Endothelial cell of umbilical vein (primary cell): ENCODE measurements at regions not wholly inside any gene's neighbourhood (a gene's known extent, or its start where the extent isn't known, plus 50 kb on each side); places are given as distances from the start of the nearest gene placed in this dataset.

Experiments used
- BruUV-seq: library from RNA; stranded (reverse); fragments of 400-500 nt; replicated peaks from 2 replicates; lab custom pipeline; 2021; lab: Mats Ljungman, UMichigan
- CTCF ChIA-PET: fragments of 300-600, 350-600 bp; sonication (Branson Sonifier 250); formaldehyde crosslinking; loops from one replicate; lab custom pipeline; 2021; ENCODE audit warnings: antibody characterized with exemption, inconsistent platforms; lab: Charles Lee
- POLR2A ChIA-PET: fragments of 300-600, 350-600 bp; sonication (Branson Sonifier 250); formaldehyde crosslinking; loops from one replicate; lab custom pipeline; 2021; ENCODE audit warnings: antibody characterized with exemption, inconsistent platforms; lab: Charles Lee
- DNase-seq: peaks from one replicate; pipeline ENCODE4 v3.0.0-alpha.2; 2011; ENCODE audit warnings: low read depth, low spot score
- FAIRE-seq: peaks from 2 replicates; lab custom pipeline; 2011; peaks lifted over from hg19 to GRCh38; lab: Jason Lieb, UNC
- H2AFZ ChIP-seq: 2 replicates; pipeline ENCODE4 v1.6.0; 2012; ENCODE audit warnings: low read depth, low read length, control low read depth, inconsistent platforms
- H3K27ac ChIP-seq: 2 replicates; pipeline ENCODE4 v1.5.1; 2011; ENCODE audit warnings: low read depth, mild to moderate bottlenecking, control low read depth, low read length, moderate library complexity; ENCODE audit not compliant: insufficient read depth
- H3K27me3 ChIP-seq, 2 experiments: 2 replicates each; pipeline versions ENCODE4 v1.6.0 to v1.6.1; 2011; ENCODE audit warnings: low read length in 2 of 2, mixed read lengths in 1 of 2; ENCODE audit not compliant: control insufficient read depth in 2 of 2, insufficient read depth in 2 of 2
- H3K36me3 ChIP-seq, 2 experiments: 2 replicates in 1 of 2; 3 replicates in 1 of 2; pipeline ENCODE4 v1.5.1; 2011; ENCODE audit warnings: low read length in 2 of 2, mild to moderate bottlenecking in 1 of 2, moderate library complexity in 1 of 2; ENCODE audit not compliant: control insufficient read depth in 2 of 2, insufficient read depth in 2 of 2; ENCODE audit errors: extremely low read depth in 1 of 2
- H3K4me1 ChIP-seq: 3 replicates; pipeline ENCODE4 v1.5.1; 2011; ENCODE audit warnings: mild to moderate bottlenecking, low read length; ENCODE audit not compliant: control insufficient read depth, insufficient read depth; ENCODE audit errors: extremely low read depth
- H3K4me2 ChIP-seq: 2 replicates; pipeline ENCODE4 v1.6.1; 2011; ENCODE audit warnings: low read length, control low read depth, mixed read lengths; ENCODE audit not compliant: insufficient read depth
- H3K4me3 ChIP-seq, 3 experiments: fragments of 200-600 bp in 1 of 3; sonication (generic), shearing (Covaris generic) in 1 of 3; replicated peaks in 1 of 3; 2 replicates each; pipeline ENCODE4 v1.5.1; 2011 to 2016; ENCODE audit warnings: control low read depth in 3 of 3, low read length in 3 of 3, mild to moderate bottlenecking in 2 of 3, inconsistent platforms in 1 of 3, low read depth in 1 of 3, moderate library complexity in 1 of 3; ENCODE audit not compliant: insufficient read depth in 1 of 3
- H3K79me2 ChIP-seq: 2 replicates; pipeline ENCODE4 v1.6.0; 2012; ENCODE audit warnings: low read length, inconsistent platforms; ENCODE audit not compliant: control insufficient read depth, insufficient read depth
- H3K9ac ChIP-seq: replicated peaks from 2 replicates; pipeline ENCODE3; 2011; ENCODE audit warnings: low read length, control low read depth; ENCODE audit not compliant: insufficient read depth; ENCODE audit errors: extremely low read depth
- H3K9me1 ChIP-seq: replicated peaks from 3 replicates; pipeline ENCODE4 v1.6.0; 2011; ENCODE audit warnings: mild to moderate bottlenecking, low read length; ENCODE audit not compliant: control insufficient read depth, insufficient read depth; ENCODE audit errors: extremely low read depth
- H3K9me3 ChIP-seq: replicated peaks from 2 replicates; pipeline ENCODE4 v1.5.1; 2012; ENCODE audit warnings: low read length, inconsistent platforms; ENCODE audit not compliant: control insufficient read depth, insufficient read depth
- H4K20me1 ChIP-seq: replicated peaks from 2 replicates; pipeline ENCODE3; 2011; ENCODE audit warnings: mild to moderate bottlenecking, low read length; ENCODE audit not compliant: control insufficient read depth, insufficient read depth; ENCODE audit errors: extremely low read depth
- EZH2 ChIP-seq: IDR thresholded peaks from 2 replicates; pipeline ENCODE4 v1.6.1; 2012; ENCODE audit warnings: borderline replicate concordance, low read depth, mild to moderate bottlenecking, moderate library complexity, low read length, inconsistent platforms; ENCODE audit not compliant: severe bottlenecking
- FOS ChIP-seq: IDR thresholded peaks from 2 replicates; pipeline ENCODE4 v1.6.1; 2011; ENCODE audit warnings: mild to moderate bottlenecking, low read length, moderate library complexity, borderline replicate concordance; ENCODE audit not compliant: insufficient read depth
- GATA2 ChIP-seq: IDR thresholded peaks from 2 replicates; pipeline ENCODE4 v1.7.0; 2011; ENCODE audit warnings: low read depth, mild to moderate bottlenecking, moderate library complexity, mixed read lengths, low read length; ENCODE audit not compliant: insufficient read length, insufficient read depth
- JUN ChIP-seq: IDR thresholded peaks from 2 replicates; pipeline ENCODE4 v1.6.1; 2011; ENCODE audit warnings: borderline replicate concordance, low read depth; ENCODE audit not compliant: insufficient read length, insufficient read depth
- MYC ChIP-seq: IDR thresholded peaks from one replicate; pipeline ENCODE4 v1.6.1; 2011; ENCODE audit warnings: mild to moderate bottlenecking, low read depth, low read length
- POLR2A ChIP-seq: IDR thresholded peaks from 2 replicates; pipeline ENCODE4 v1.6.1; 2012; ENCODE audit warnings: low read depth, mild to moderate bottlenecking, control low read depth, low read length
- POLR2AphosphoS5 ChIP-seq: IDR thresholded peaks from 2 replicates; pipeline ENCODE4 v1.6.1; 2012; ENCODE audit warnings: low read depth, mild to moderate bottlenecking, control low read depth, low read length, moderate library complexity; ENCODE audit not compliant: insufficient read depth
- dilution Hi-C: fragments of 300-500 bp; cut with MboI; formaldehyde crosslinking; loops from one replicate; pipeline ENCODE4 v1.15.0; 2019; ENCODE audit warnings: low sequenced_read_pairs; ENCODE audit not compliant: extremely low pct_ligation_motif_present
- intact Hi-C: fragments of 100-400 bp; cut with micrococcal nuclease; formaldehyde crosslinking; loops from one replicate; pipeline ENCODE4 v1.10.0; 2022
- TF ChIP-seq, protein P1 (sequence below), 2 donors: IDR thresholded peaks; 1 replicate in 1 of 2; 2 replicates in 1 of 2; pipeline ENCODE4 v1.5.1; 2011; ENCODE audit warnings: low read length in 2 of 2, mild to moderate bottlenecking in 2 of 2, moderate library complexity in 2 of 2, control low read depth in 1 of 2, inconsistent platforms in 1 of 2, low read depth in 1 of 2; ENCODE audit not compliant: insufficient read depth in 1 of 2; ENCODE audit errors: extremely low read depth in 1 of 2
- TF ChIP-seq, protein P2 (sequence below): IDR thresholded peaks from 2 replicates; pipeline ENCODE4 v1.6.1; 2011; ENCODE audit not compliant: insufficient read depth, insufficient read length

DNA sequence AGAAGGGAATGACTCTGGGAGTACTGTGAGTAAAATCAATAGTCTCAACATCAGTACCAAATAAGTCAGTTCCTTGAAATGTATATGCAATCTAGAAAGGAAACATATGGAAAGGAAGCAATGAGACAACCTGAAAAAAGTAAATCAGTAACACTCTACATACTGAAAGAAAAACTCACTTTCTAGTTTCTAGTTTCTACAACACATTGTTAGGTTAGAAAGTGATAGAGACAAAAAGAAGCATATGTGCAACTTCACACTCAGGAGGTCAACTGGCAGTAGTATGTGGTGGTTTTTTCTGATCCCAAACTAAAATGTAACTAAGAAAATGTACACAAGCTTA is 156.5 kb upstream of the SOX6 start:
- Histone ChIP-seq H3K4me1 (no peaks in the 10 kb centered on the region), H3K79me2 (no peaks in the 10 kb centered on the region), H3K27me3 (no peaks in the 10 kb centered on the region), H2AFZ (no peak overlapping the region), H3K36me3 (no peaks in the 10 kb centered on the region), H4K20me1 (no peaks in the 10 kb centered on the region), H3K9me3 (no peaks in the 10 kb centered on the region), H3K27ac (no peak overlapping the region), H3K4me2 (no peak overlapping the region), H3K4me3 (no peak overlapping the region), H3K9ac (no peak overlapping the region), H3K9me1 (no peaks in the 10 kb centered on the region)
- FAIRE-seq (no peak), DNase-seq (no peak)
- no TSS peak for BruUV-seq
- intact Hi-C loops (no loop called here), dilution Hi-C loops (no loop called here)
- TF ChIP-seq JUN (no peak), POLR2A (no peak)
- ChIA-PET POLR2A (no interaction called here), CTCF (no interaction called here)

DNA sequence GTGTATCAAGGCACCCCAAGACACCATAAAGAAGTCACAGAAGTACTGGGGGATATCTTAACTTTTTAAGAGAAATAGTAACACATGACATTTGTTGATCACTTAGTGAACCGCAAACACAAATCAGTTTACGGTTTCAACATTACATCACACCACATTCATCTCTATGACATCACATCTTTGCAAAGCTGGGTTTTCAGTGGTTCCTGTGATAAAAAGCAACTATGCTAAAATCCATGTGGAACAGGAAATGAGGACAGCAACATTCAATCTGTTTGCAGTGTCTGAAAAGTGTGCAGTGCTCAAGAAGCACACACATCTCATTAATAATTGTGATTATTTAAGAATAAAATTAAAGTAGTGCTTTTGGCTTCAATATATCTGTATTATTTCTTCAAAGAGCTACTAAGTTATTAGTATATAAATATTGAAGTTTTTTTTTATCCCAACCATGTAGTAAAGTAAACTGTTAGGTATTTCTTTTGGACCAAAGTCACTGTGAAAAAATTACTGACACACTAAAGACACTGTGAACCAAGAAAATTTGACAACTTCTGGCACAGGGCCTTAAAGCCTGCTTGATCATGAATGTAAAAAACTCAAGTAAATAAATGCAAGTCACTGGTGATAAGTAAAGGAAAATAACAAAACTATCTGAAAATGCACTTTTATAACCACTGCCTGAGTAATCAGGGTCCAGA is 156.0 kb upstream of the SOX6 start:
- H3K4me1 ChIP-seq, result no peaks in the 10 kb centered on the region
- H3K9me1 ChIP-seq, result no peaks in the 10 kb centered on the region
- H4K20me1 ChIP-seq, result no peaks in the 10 kb centered on the region
- no peaks in the 10 kb centered on the region for H3K79me2 ChIP-seq
- no TSS peak for BruUV-seq
- CTCF ChIA-PET, result no interaction called here
- H3K9me3 ChIP-seq, result no peaks in the 10 kb centered on the region
- H2AFZ ChIP-seq, result no peak overlapping the region
- intact Hi-C loops, result no loop called here
- no peak for TF ChIP-seq JUN
- no peak for TF ChIP-seq POLR2AphosphoS5
- no peak for TF ChIP-seq EZH2
- TF ChIP-seq, protein P1, sequence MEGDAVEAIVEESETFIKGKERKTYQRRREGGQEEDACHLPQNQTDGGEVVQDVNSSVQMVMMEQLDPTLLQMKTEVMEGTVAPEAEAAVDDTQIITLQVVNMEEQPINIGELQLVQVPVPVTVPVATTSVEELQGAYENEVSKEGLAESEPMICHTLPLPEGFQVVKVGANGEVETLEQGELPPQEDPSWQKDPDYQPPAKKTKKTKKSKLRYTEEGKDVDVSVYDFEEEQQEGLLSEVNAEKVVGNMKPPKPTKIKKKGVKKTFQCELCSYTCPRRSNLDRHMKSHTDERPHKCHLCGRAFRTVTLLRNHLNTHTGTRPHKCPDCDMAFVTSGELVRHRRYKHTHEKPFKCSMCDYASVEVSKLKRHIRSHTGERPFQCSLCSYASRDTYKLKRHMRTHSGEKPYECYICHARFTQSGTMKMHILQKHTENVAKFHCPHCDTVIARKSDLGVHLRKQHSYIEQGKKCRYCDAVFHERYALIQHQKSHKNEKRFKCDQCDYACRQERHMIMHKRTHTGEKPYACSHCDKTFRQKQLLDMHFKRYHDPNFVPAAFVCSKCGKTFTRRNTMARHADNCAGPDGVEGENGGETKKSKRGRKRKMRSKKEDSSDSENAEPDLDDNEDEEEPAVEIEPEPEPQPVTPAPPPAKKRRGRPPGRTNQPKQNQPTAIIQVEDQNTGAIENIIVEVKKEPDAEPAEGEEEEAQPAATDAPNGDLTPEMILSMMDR (IDR thresholded peaks at IDR 0.05; ENCODE audit: extremely low read depth in 1 of 2, insufficient read depth in 1 of 2, low read depth in 1 of 2, low read length in 2 of 2), result no peak
- TF ChIP-seq POLR2A, result no peak
- no peak for TF ChIP-seq MYC
- no peak for TF ChIP-seq GATA2
- TF ChIP-seq, protein P2, sequence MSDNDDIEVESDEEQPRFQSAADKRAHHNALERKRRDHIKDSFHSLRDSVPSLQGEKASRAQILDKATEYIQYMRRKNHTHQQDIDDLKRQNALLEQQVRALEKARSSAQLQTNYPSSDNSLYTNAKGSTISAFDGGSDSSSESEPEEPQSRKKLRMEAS, result no peak
- TF ChIP-seq FOS, result no peak
- H3K4me3 ChIP-seq, result no peak overlapping the region
- H3K27ac ChIP-seq, result no peak overlapping the region
- H3K36me3 ChIP-seq, result no peaks in the 10 kb centered on the region
- H3K4me2 ChIP-seq, result no peak overlapping the region
- no peaks in the 10 kb centered on the region for H3K27me3 ChIP-seq
- dilution Hi-C loops, result no loop called here
- DNase-seq (no peak), FAIRE-seq (no peak)
- no peak overlapping the region for H3K9ac ChIP-seq
- POLR2A ChIA-PET, result no interaction called here
